A549 (cell line): ENCODE measurements at regions not wholly inside any gene's neighbourhood (a gene's known extent, or its start where the extent isn't known, plus 50 kb on each side); places are given as distances from the start of the nearest gene placed in this dataset.

Experiments used
- ATAC-seq, 2 experiments: fragments of 200-7000 bp in 1 of 2; fragments of >200 bp in 1 of 2; cut with Nextera tagmentation in 1 of 2; cut with Tn5 transposase in 1 of 2; 3 replicates each; pipeline versions ENCODE4 v1.8.0 to v1.9.1; 2018 to 2020; ENCODE audit warnings: mild to moderate bottlenecking in 1 of 2, moderate library complexity in 1 of 2
- CTCF ChIA-PET: fragments of 300-600 bp; sonication (Branson Sonifier 250); formaldehyde crosslinking; extraction: SDS; loops from one replicate; lab custom pipeline; 2021; ENCODE audit warnings: antibody characterized with exemption, inconsistent platforms; lab: Yijun Ruan, JAX
- POLR2A ChIA-PET: fragments of 350-600 bp; formaldehyde crosslinking; extraction: SDS; loops from one replicate; lab custom pipeline; 2021; ENCODE audit warnings: antibody characterized with exemption, inconsistent platforms; lab: Yijun Ruan, JAX
- DNase-seq, 2 experiments: peaks; one replicate each; pipeline versions ENCODE4 v3.0.0 to v3.0.0-alpha.2; 2011 to 2016; ENCODE audit warnings: low read depth in 1 of 2, low spot score in 1 of 2
- FAIRE-seq: peaks from 2 replicates; lab custom pipeline; 2011; peaks lifted over from hg19 to GRCh38; lab: Jason Lieb, UNC
- H3K27ac ChIP-seq, 2 experiments: fragments of >200 bp; sonication (Bioruptor Twin); formaldehyde crosslinking; 3 replicates each; pipeline ENCODE4 v1.5.1; 2016 to 2017
- H3K4me1 ChIP-seq: fragments of >200 bp; sonication (Bioruptor Twin); formaldehyde crosslinking; 3 replicates; pipeline ENCODE4 v1.6.1; 2016
- H3K4me2 ChIP-seq: fragments of >200 bp; sonication (Bioruptor Twin); formaldehyde crosslinking; 3 replicates; pipeline ENCODE4 v1.6.1; 2016
- H3K4me3 ChIP-seq: fragments of >200 bp; sonication (Bioruptor Twin); formaldehyde crosslinking; 3 replicates; pipeline ENCODE4 v1.5.1; 2016
- H3K9me3 ChIP-seq: fragments of >200 bp; sonication (Bioruptor Twin); formaldehyde crosslinking; 3 replicates; pipeline ENCODE4 v1.6.1; 2016
- CBX8 ChIP-seq: fragments of 200-600 bp; sonication (generic); IDR thresholded peaks from 2 replicates; pipeline ENCODE4 v1.6.1; 2016
- CEBPB ChIP-seq, 2 experiments: fragments of >200 bp in 1 of 2; sonication (Bioruptor Twin) in 1 of 2; formaldehyde crosslinking in 1 of 2; IDR thresholded peaks; 2 replicates each; pipeline ENCODE4 v1.6.1; 2012 to 2016
- EHF ChIP-seq: fragments of 250-450 bp; sonication (Bioruptor Pico); IDR thresholded peaks from 2 replicates; pipeline ENCODE4 v1.5.0; 2020; ENCODE audit warnings: mild to moderate bottlenecking
- EP300 ChIP-seq, 2 experiments: fragments of >200 bp; sonication (Bioruptor Twin); formaldehyde crosslinking; IDR thresholded peaks; 2 replicates in 1 of 2; 3 replicates in 1 of 2; pipeline ENCODE4 v1.6.1; 2016 to 2017
- ESRRA ChIP-seq: fragments of 150-350 bp; IDR thresholded peaks from 2 replicates; pipeline ENCODE4 v1.6.1; 2014; ENCODE audit warnings: mild to moderate bottlenecking, low read length, borderline replicate concordance
- FOSB ChIP-seq: fragments of 250-450 bp; sonication (Bioruptor Pico); IDR thresholded peaks from 2 replicates; pipeline ENCODE4 v1.5.0; 2020; ENCODE audit warnings: mild to moderate bottlenecking, moderate library complexity
- FOSL2 ChIP-seq, 2 experiments: fragments of 450-650 bp in 1 of 2; fragments of >200 bp in 1 of 2; sonication (Bioruptor Twin) in 1 of 2; formaldehyde crosslinking; IDR thresholded peaks; 2 replicates each; pipeline versions ENCODE4 v1.5.0 to v1.6.1; 2016 to 2020; ENCODE audit warnings: mild to moderate bottlenecking in 1 of 2, moderate library complexity in 1 of 2
- FOXS1 ChIP-seq: fragments of 250-450 bp; sonication (Bioruptor Pico); IDR thresholded peaks from 2 replicates; pipeline ENCODE4 v1.5.0; 2020; ENCODE audit warnings: mild to moderate bottlenecking, moderate library complexity
- HDAC2 ChIP-seq: fragments of 200-600 bp; sonication (generic); IDR thresholded peaks from 2 replicates; pipeline ENCODE4 v1.6.1; 2016
- JUN ChIP-seq, 2 experiments: fragments of >200 bp; sonication (Bioruptor Twin); formaldehyde crosslinking; IDR thresholded peaks; 2 replicates in 1 of 2; 3 replicates in 1 of 2; pipeline ENCODE4 v1.6.1; 2016 to 2017
- KDM1A ChIP-seq: fragments of 200-600 bp; sonication (generic); IDR thresholded peaks from 2 replicates; pipeline ENCODE4 v1.6.1; 2016; ENCODE audit warnings: low read depth, mild to moderate bottlenecking
- KDM5A ChIP-seq: fragments of 200-600 bp; sonication (generic); IDR thresholded peaks from 2 replicates; pipeline ENCODE4 v1.6.1; 2016; ENCODE audit warnings: antibody characterized with exemption, mild to moderate bottlenecking
- MYC ChIP-seq: IDR thresholded peaks from 2 replicates; pipeline ENCODE4 v1.6.1; 2012; ENCODE audit warnings: mild to moderate bottlenecking, inconsistent platforms, low read length, improper control_type of control experiment, borderline replicate concordance
- NR3C1 ChIP-seq: fragments of >200 bp; sonication (Bioruptor Twin); formaldehyde crosslinking; IDR thresholded peaks from 3 replicates; pipeline ENCODE4 v1.6.1; 2017
- POLR2A ChIP-seq: IDR thresholded peaks from 2 replicates; pipeline ENCODE4 v1.6.1; 2012; ENCODE audit warnings: mild to moderate bottlenecking, low read length
- SMC3 ChIP-seq: fragments of >200 bp; sonication (Bioruptor Twin); formaldehyde crosslinking; IDR thresholded peaks from 3 replicates; pipeline ENCODE4 v1.6.1; 2018; ENCODE audit warnings: inconsistent platforms
- TP53 ChIP-seq: fragments of 250-450 bp; sonication (Bioruptor Pico); IDR thresholded peaks from 2 replicates; pipeline ENCODE4 v1.5.0; 2021; ENCODE audit warnings: mild to moderate bottlenecking, moderate library complexity
- ZC3H11A ChIP-seq: fragments of 450-650 bp; IDR thresholded peaks from 2 replicates; pipeline ENCODE4 v1.6.1; 2014; ENCODE audit warnings: antibody characterized with exemption, mild to moderate bottlenecking
- ZSCAN20 ChIP-seq: fragments of 250-450 bp; sonication (Bioruptor Pico); IDR thresholded peaks from 2 replicates; pipeline ENCODE4 v1.8.0; 2022; ENCODE audit warnings: mild to moderate bottlenecking, moderate library complexity
- WGBS: methylation state at CpG from one replicate; pipeline ENCODE4 v1.1.6; 2017; ENCODE audit errors: missing lambda C conversion rate; 5-methylcytosine and 5-hydroxymethylcytosine counted together
- TF ChIP-seq, protein P1 (sequence below): IDR thresholded peaks from 2 replicates; pipeline ENCODE4 v1.6.1; 2012; ENCODE audit warnings: low read depth, borderline replicate concordance
- TF ChIP-seq, protein P2 (sequence below): fragments of >200 bp; sonication (Bioruptor Twin); formaldehyde crosslinking; IDR thresholded peaks from 3 replicates; pipeline ENCODE4 v1.6.1; 2016
- TF ChIP-seq, protein P3 (sequence below): fragments of >200 bp; sonication (Bioruptor Twin); formaldehyde crosslinking; IDR thresholded peaks from 2 replicates; pipeline ENCODE4 v1.6.1; 2016
- TF ChIP-seq, protein P4 (sequence below): fragments of 450-650 bp; IDR thresholded peaks from 2 replicates; pipeline ENCODE4 v1.6.1; 2014; ENCODE audit warnings: antibody characterized with exemption

DNA sequence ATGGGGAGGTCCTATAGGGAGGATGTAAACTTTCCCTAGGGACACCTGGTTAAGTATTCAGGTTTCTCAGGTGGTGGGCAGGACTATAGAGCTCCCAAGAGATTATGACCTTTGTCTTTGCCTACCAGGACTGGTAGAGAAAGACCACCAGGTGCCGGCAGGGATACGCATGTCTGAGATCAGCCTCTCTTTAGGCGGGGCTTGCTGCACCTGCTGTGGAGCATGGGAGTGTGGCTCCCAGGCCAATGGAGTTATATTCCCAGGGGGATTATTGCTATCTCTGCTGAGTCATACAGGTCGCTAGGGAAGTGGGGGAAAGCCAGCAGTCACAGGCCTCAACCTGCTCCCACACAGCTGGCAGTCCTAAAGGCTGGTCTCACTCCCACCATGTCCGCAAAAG is 280.5 kb upstream of the MMS22L start:
- DNase-seq (no peak), FAIRE-seq (no peak), ATAC-seq (no peak)
- Histone ChIP-seq H3K4me3 (no peak overlapping the region), H3K27ac (no peak overlapping the region), H3K9me3 (no peaks in the 10 kb centered on the region), H3K4me2 (no peak overlapping the region), H3K4me1 (no peaks in the 10 kb centered on the region)
- CTCF ChIA-PET = no interaction called here
- POLR2A ChIA-PET = no interaction called here
- TF ChIP-seq SMC3 (no peak), HDAC2 (no peak), NR3C1 (no peak), ZSCAN20 (no peak), CBX8 (no peak), JUN (IDR thresholded peaks at IDR 0.05) (no peak), TP53 (CRISPR knock-in tag) (no peak), MYC (no peak), ESRRA (no peak), KDM5A (no peak), EHF (CRISPR knock-in tag) (no peak), FOSL2 (IDR thresholded peaks at IDR 0.05) (no peak), FOSL2 (CRISPR knock-in tag; IDR thresholded peaks at IDR 0.05) (no peak)
- TF ChIP-seq, protein P1, sequence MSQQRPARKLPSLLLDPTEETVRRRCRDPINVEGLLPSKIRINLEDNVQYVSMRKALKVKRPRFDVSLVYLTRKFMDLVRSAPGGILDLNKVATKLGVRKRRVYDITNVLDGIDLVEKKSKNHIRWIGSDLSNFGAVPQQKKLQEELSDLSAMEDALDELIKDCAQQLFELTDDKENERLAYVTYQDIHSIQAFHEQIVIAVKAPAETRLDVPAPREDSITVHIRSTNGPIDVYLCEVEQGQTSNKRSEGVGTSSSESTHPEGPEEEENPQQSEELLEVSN = no peak
- TF ChIP-seq, protein P2, sequence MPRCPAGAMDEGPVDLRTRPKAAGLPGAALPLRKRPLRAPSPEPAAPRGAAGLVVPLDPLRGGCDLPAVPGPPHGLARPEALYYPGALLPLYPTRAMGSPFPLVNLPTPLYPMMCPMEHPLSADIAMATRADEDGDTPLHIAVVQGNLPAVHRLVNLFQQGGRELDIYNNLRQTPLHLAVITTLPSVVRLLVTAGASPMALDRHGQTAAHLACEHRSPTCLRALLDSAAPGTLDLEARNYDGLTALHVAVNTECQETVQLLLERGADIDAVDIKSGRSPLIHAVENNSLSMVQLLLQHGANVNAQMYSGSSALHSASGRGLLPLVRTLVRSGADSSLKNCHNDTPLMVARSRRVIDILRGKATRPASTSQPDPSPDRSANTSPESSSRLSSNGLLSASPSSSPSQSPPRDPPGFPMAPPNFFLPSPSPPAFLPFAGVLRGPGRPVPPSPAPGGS = no peak
- TF ChIP-seq, protein P3, sequence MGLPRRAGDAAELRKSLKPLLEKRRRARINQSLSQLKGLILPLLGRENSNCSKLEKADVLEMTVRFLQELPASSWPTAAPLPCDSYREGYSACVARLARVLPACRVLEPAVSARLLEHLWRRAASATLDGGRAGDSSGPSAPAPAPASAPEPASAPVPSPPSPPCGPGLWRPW = no peak
- TF ChIP-seq, protein P4, sequence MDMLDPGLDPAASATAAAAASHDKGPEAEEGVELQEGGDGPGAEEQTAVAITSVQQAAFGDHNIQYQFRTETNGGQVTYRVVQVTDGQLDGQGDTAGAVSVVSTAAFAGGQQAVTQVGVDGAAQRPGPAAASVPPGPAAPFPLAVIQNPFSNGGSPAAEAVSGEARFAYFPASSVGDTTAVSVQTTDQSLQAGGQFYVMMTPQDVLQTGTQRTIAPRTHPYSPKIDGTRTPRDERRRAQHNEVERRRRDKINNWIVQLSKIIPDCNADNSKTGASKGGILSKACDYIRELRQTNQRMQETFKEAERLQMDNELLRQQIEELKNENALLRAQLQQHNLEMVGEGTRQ = no peak
- TF ChIP-seq, all 56 proteins: peak for 0
- WGBS = 8% methylated on average over 2 of the region's 5 CpGs

DNA sequence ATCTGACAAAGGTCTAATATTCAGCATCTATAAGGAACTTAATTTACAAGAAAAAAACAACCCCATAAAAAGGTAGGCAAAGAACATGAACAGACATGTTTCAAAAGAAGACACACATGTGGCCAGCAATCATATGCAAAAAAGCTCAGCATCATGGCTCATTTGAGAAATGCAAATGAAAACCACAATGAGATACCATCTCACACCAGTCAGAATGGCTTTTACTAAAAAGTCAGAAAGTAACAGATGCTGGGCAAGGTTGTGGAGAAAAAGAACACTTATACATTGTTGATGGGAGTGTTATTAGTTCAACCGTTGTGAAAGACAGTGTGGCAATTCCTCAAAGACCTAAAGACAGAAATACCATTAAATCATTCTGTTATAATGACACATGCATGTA is 289.9 kb upstream of the MMS22L start:
- no peak overlapping the region for H3K4me3 ChIP-seq
- ChIA-PET POLR2A (no interaction called here), CTCF (no interaction called here)
- no peak overlapping the region for H3K4me2 ChIP-seq
- no peaks in the 10 kb centered on the region for H3K4me1 ChIP-seq
- FAIRE-seq (no peak), DNase-seq (no peak), ATAC-seq (no peak)
- no peak overlapping the region for H3K27ac ChIP-seq
- 5% methylated on average over 1 of the region's 1 CpG for WGBS
- TF ChIP-seq FOSB (CRISPR knock-in tag) = no peak
- TF ChIP-seq EP300 (IDR thresholded peaks at IDR 0.05) = no peak
- no peak for TF ChIP-seq CEBPB (IDR thresholded peaks at IDR 0.05)
- no peak for TF ChIP-seq SMC3
- TF ChIP-seq FOXS1 = no peak
- TF ChIP-seq KDM1A = no peak
- TF ChIP-seq CBX8 = no peak
- no peaks in the 10 kb centered on the region for H3K9me3 ChIP-seq

DNA sequence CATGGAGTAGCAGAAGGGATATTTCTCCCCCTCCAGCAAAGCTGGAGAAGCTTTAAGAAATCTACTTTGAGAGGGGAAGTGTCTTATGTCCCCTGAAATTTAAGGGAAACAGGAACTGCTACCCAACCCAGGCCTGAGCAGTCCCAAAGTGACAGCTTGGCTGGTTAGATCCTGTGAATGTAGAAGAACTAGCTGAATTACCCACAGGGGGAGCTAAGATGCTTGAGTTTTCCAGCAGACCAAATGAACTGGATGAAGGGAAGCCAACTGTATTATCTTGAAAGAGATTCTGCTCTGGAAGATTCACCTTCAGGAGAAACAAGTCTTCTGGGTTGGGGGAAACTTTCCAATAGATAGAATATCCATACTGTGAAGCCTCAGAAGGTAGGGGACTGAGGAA is 303.3 kb upstream of the MMS22L start:
- peak in 1 of 2 experiments; percentile 4 for DNase-seq
- TF ChIP-seq POLR2A (no peak), ZC3H11A (no peak)
- Histone ChIP-seq H3K4me3 (no peak overlapping the region), H3K4me2 (no peak overlapping the region), H3K27ac (no peak overlapping the region), H3K9me3 (no peaks in the 10 kb centered on the region), H3K4me1 (no peaks in the 10 kb centered on the region)
- no peak for FAIRE-seq
- ChIA-PET POLR2A (no interaction called here), CTCF (no interaction called here)
- no peak for ATAC-seq
